GM18499 (cell line): ENCODE measurements at regions not wholly inside any gene's neighbourhood (a gene's known extent, or its start where the extent isn't known, plus 50 kb on each side); places are given as distances from the start of the nearest gene placed in this dataset.
"Not testable (repeated sequence)": the region's sequence is repeated elsewhere in the genome, so short reads cannot be mapped to it uniquely, and the experiment has no call there.

Experiments
- ATAC-seq: cut with Tn5 transposase; IDR thresholded peaks from one replicate; pipeline ENCODE4 v1.9.1; 2021; ENCODE audit warnings: moderate number of reproducible peaks; ENCODE audit not compliant: insufficient read depth, unreplicated experiment

DNA sequence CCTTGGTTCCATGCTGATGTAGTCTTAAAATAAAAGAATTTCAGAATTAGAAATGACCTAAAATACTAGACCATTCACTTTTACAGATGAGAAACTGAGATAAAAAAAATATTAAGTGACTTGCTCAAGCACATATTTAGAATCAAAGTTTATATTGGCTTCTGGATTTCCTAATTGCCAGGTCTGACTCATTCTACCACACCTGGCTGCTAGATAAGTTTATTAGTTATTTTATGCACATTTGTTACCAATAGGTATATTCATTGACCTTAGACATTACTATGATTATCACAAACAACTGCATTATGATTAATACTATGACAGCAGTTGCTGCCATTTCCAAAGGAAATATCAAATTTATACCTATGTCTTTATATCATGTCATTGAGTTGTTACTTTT lies 497.5 kb downstream of the RWDD3 start:
- no peak for ATAC-seq

DNA sequence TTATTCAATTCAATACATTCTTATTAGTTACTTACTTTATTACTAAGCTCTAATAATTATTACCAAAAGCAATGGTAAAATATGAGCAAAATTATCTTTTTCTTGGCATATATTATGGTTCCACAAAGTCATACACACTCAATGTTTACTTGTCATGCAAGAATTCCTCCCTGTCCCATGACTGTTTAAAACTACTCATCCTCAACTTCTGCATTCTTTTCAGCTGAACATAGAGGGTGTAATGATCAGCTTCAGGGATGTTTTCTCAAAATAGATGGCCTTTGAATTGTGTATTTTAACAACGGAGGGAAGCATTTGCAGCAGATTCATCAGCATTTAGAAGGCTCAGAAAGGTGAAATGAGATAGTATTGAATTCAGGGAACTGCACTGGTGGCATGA lies 499.0 kb downstream of the RWDD3 start:
- ATAC-seq: no peak

DNA sequence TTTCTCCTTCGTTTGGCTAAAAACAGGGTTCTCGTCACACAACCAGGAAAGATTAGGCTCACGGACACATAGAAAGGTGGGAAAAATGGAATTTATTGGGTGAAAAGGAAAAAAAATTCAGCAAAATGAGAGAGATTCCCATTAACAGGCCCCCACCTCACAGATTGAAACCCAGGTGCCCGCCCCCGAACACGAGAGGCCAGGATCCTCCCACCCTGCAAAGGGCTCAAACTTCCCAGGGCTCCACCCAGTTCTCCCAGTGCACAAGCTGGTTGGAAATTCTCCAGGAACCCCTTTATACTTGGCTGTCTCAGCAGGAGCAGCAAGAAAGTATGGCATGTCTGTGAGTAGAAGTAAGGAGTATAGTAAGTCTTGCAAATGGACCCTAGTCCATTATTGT lies 499.7 kb downstream of the RWDD3 start:
- no peak for ATAC-seq

DNA sequence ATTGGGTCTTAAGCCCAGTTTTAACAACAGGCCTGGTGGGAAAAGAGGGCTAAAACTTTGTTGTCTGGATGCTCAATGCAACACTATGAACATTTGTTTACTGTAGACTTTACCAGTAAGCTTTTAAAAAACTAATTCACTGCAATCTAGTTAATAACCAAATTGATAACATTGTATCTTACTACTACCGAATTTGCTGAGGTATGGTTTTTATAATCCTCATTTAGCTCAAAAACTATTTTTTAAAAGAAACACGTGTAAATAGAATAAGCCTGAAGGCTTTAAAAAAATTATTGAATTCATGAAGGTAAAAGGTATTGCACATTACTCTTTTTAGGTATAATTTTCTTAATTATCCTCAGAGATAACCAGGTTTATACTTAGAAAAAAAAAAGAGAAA lies 500.6 kb downstream of the RWDD3 start:
- no peak for ATAC-seq

DNA sequence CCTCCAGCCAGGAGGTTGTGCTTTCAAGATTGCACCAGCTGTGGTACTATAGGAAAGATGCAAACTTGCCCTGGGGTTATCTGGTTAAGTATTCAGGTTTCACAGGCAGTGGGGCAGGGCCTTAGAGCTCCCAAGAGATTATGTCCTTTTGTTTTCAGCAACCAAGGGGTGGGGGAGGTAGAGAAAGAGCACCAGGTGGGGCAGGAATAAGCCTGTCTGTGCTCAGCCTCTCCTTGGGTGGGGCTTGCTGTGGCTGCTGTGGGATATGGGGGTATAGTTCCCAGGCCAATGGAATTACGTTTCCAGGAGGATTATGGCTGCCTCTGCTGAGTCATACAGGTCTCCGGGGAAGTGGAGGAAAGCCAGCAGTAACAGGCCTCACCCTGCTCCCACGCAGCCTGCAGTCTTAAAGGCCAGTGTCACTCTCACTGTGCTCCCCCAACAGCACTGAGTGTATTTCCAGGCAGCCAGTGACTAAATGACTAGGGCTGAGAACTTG lies 508.6 kb downstream of the RWDD3 start:
- no peak for ATAC-seq

DNA sequence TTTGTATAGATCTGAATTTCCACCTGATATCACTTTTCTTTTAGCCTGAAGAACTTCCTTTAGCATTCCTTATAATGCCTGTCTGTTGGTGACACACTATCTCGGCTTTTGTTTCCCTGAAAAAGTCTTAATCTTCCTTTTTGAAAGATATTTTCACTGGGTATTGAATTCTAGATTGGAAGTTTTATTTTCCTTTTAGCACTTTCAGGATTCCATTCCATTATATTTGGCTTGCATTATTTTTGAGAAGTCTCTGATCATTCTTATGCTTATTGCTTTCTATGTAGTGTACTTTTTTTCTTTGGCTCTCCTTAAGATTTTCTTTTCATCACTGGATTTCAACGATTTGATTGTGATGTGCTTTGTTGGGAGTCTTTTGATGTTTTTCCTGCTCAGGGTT lies 510.7 kb downstream of the RWDD3 start:
- ATAC-seq: no peak

DNA sequence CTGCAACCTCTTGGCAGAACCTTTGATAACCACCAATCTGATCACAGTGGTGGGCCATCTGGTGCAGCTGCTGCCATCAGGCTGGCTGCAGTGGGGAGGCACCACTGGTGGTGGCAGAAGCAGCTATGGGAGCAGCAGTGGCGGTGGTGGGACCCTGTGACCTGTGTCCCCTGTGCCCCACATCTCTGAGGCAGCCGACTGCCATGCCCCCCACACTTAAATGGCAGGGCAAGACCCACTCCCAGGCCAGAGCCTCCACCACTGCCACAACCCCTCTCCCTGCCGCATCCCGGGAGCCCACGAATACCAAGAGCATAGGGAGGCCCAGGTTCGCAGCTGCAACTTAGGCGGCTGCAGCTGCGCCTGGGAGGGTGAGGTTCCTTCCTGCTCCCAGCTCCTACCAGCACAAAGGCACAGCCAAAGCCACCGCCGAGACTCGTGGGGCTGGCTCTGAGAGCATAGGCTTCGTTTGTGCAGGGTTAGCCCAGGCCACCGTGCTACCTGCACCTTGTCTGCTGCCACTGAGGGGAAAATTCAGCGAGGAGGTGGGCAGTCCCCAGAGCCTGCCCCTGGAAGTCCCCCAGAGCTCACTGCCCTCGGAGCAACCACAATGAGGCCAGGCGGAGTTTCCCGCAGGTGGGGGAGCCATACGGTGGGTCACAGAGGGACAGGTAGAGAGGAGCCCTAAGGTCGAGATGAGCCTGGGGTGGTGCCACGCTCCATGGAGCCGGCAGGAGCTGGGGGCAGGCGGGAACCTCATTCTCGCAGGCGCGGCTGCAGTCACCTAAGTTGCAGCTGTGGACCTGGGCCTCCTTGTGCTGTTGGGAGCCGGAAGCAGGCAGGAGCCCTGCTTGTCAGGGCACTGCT lies 518.7 kb downstream of the RWDD3 start:
- ATAC-seq: no peak

DNA sequence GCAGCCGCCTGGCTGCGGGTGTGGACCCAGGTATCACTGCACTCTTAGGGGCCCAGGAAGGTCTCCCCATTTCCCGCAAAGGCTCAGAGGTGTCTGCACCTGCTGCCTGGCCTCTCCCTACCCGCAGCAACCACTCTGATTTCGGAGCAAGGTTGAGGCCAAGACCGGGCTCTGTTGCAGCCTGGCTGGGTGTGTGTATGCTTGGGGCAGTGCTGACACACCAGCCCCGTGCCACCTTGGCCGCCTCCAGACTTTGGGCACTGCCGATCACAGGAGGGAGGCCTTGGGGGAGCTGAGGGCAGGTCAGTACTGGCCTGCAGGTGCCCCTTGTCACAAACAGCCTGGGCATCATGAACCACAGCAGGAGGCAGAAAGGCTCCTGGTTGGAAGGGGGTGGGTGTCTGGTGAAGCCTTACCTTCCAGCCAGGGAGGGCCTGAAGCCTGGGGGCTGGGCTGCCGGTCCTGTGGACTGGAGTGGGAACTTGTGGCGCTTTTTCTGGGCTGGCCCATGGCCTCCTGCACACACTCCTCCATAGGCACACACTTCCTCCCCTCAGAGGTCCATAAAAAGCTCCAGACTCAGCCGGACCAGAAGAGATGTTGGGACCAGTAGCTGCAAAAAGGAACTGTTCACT lies 519.5 kb downstream of the RWDD3 start:
- ATAC-seq: no peak

DNA sequence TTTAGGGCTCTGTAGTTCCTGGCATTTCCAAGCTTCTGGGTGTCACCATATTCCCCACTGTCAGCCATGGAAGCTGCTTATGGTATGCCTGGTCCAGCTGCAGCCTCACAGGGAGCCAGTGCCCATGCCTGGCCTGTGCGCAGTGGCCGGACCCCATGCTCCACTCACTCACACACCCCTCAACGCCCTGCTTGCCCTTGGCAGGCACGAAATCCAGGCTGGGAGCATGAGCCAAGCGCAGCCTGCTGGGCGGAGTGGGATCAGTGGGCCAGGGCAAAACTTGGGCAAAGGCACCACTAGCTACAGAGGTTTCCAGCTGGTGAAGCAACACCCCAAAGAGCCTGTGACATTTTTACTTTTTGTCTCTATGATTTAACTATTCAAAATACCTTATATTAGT lies 520.4 kb downstream of the RWDD3 start:
- ATAC-seq: no peak

DNA sequence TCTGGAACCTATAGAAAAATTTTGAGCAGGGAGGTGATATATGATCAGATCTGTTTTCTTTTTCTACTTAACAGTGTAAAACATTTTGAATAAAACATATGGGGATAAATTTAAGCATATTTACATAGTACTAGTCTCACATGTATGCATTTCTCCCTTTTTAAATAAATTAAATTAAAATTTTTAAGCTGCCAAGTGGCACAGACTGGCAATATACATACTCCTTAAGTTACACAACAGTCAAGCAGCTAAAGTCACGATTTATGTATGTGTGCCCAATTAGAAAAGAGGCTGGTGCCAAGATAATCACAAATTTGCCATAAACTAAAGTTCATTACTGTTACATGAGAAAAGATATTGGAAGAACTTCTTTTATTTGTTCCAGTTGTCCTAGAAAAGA lies 532.0 kb downstream of the RWDD3 start:
- ATAC-seq: no peak

DNA sequence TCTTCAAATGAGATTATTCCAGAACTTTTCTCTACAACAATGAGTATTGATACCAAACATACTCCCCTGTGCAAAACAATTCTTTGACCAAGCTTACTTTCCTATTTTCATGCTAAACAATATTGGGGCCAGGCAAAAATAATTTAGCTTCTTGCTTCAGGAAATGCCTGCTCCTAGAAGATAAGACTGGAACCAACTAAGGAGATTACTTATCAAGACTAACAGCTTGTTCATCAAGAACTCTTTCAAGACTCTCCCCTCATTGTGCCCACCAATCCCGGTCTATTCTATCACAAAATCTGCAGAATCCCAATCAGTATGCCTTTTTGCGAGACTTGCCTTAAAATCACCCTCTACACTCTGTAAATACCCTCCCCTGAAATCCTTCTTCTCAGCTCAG lies 536.6 kb downstream of the RWDD3 start:
- ATAC-seq: no peak

DNA sequence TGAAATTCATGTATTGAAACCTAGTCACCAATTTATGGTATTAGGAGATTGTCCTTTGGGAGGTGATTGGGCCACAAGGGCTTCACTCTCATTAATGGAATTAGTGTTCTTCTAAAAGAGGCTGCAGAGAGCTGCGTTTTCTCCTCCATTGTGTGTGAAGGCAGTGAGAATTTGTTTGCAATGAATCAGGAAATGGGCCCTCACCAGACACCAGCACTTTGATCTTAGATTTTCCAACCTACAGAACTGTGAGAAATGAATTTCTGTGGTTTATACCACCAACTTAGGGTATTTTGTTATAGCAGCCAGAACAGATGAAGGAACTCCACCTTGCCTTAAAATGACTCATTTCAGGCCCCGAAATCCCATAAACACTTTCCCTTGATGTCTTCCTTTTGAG lies 544.2 kb downstream of the RWDD3 start:
- ATAC-seq: no peak

DNA sequence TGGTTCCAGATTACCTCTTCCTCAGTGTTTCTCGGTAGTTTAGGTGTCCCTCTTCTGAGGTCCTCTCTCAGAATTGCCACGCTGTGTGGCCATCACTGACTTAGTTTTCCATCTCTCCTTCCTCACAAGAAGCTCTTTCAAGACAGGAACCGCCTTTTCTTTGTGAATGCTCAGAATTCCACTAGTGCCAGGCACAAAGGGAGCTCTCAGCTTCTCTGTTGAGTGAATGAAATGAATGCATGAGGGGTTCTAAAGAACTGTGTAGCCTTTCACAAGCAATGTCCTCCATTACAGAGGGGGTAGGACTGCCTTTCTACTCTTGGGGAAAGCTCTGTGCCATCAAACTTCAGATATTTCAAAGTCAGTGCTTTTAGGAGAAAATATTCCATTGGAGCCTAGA lies 546.8 kb downstream of the RWDD3 start:
- no peak for ATAC-seq

DNA sequence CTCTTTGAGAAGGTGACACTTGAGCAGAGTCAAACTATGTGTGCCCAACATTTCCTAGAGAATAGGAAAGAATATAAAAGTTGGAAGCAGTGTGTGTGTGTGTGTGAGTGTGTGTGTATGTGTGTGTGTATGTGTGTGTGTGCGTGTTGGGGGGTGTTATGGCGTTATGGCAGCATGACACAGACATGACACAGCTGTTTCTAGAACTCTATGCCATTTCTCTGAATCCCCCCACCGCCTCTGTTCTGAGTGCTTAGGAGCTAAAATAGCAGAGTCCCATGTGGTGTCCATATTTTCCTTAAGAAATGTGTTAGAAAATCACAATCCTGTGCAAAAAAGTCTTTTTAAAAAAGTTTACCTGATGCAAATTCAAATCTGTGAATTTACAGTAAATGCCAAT lies 556.1 kb downstream of the RWDD3 start:
- no peak for ATAC-seq

DNA sequence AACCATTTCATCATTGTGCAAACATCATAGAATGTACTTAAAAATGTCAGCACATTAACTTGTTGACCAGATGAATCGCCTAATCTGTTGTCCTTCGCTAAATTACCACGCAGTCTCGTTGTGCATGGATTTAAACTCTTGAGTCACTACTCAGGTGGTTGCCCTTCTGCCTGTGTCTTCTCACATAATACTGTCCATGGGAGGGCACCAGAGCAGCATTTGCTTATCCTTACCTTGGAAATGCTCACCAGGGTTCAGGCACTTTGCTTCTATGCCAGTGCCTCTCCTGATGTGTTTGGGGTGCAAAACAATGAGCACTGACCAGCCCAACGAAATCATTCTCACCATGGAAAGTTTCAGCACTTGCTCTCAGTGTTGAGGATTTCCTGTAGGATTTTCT lies 559.9 kb downstream of the RWDD3 start:
- no peak for ATAC-seq

DNA sequence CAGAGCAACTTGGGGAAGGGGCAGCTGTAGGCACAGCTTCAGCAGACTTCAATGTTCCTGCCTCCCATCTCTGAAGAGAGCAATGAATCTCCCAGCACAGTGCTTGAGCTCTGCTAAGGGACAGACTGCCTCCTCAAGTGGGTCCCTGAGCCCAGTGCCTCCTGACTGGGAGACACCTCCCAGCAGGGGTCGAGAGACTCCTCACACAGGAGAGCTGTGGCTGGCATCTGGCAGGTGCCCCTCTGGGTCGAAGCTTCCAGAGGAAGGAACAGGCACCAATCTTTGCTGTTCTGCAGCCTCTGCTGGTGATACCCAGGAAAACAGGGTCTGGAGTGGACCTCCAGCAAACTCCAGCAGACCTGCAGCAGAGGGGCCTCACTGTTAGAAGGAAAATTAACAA lies 563.8 kb downstream of the RWDD3 start:
- not testable (repeated sequence) for ATAC-seq

DNA sequence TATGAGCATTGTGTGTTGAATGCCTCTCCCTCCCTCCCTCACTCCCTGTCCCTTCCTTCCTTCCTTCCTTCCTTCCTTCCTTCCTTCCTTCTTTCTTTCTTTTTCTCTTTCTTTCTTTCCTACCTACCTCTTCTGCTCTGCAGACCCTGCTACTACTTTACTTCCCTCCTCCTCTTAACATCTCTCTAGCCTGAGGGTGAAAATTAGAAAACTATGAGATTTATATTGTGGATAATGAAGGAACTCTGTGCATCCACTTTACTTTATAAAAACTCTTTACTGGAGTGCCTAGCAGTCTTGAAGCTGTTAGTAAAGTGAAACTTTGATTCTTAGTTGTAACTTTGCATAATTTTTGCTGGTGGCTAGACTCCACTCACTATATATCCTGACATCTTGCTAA lies 572.2 kb downstream of the RWDD3 start:
- ATAC-seq: no peak

DNA sequence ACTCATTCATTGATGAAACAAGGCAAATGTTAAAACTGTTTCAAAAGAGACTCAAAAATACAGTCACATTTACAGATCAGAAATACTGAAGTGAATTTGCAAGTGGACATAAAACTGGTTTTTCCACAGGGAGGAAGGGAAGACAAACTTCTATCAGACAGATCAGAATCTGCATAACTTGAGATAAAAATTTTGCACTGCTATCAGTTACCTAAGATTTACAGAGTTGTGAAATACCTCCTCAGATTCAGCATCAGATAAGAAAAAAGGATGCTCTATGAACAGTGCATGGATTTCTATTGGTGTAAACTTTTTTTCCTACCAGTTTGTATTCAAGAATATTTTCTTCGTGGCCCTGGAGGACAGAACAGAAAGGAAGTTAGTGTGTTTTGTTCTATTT lies 575.4 kb downstream of the RWDD3 start:
- no peak for ATAC-seq

DNA sequence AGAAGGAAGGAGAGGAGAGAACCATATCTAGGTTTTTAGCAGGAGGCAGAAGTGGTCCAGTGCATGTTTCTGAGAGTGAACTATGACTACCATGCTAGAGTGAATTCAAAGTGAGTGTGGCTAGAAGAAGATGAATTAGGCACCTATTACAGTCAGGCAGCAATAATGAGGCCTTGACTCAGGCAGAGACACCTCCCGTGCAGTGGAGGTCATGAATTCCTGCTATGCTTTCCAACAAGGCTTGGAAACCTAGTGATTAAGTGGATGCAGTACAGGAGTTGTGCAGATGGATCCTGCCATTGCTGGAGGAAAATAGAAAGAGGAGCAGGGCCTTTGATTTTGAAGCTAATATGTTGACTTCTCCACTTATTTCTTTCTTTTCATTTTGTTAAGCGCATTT lies 581.5 kb downstream of the RWDD3 start:
- no peak for ATAC-seq

DNA sequence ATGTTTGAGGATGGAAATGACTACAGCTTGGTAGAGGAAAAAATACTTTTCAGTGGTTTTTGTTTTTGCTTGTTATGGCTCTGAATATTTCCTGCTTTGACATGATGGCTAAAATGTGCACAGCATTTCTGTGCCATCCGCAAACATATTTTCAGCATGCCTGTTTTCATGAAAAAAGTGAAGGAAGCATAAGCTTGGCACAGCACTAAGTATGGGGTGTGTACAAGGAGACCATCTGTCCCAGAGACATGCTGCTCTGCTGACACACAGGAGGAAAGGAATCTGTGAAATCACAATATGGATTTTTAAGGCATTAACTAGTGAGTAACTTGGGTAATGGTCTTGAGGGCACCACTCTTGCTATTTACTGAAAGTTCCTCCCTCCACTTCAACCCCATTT lies 595.5 kb downstream of the RWDD3 start:
- no peak for ATAC-seq

DNA sequence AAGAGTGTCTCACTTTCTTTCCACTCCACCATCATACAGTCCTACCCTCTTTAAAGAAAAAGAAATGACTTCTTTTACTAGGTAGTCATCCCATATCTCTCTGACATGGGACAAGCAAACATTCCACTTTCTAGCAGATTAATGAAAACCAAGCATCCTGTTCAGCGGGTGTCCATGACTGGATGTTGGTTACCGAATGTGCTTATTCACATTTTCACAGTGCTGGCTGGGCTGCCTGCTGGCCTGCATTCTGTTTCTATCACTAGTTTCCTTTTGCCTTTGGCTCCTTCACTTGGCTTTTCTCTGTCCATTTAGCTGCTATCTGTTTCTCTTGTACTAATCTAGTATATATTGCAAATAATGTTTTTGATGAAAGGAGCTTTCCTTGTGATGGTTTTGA lies 598.4 kb downstream of the RWDD3 start:
- no peak for ATAC-seq

DNA sequence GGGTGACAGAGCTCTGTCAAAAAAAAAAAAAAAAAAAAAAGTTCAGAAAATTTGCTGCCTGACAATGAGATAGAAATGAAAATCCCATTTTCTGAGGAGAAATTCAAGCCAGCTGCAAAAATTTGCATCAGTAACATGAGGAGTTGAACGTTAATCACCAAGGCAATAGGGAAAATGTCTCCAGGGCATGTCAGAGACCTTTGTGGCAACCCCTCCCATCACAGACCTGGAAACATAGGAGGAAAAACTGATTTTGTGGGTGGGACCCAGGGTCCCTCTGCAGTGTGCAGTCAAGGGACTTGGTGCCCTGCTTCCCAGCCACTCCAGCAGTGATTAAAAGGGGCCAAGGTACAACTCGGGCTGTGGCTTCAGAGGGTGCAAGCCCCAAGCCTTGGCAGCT lies 615.4 kb downstream of the RWDD3 start:
- ATAC-seq: no peak
